ENCODE measurements at regions not wholly inside any gene's neighbourhood (a gene's known extent, or its start where the extent isn't known, plus 50 kb on each side); places are given as distances from the start of the nearest gene placed in this dataset.

DNA sequence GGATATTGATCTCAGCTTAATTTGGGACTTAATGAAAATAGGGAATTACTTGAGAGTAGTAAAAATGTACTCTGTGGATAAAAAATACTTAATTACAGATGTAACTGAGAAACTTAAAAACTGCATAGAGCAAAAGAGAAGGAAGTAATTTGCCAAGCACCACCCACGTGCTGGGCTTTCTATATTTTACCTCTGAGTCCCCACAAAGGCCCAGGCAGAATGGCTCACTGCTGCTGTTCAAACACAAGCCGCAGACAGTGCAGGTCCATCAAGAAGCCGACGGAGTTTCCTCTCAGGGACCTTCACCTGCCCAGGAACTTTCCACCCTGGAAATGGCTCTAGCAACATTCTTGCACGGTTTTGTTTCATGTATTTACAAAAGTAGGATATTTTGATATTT is 77.2 kb upstream of the TRPM1 start:
- TF ChIP-seq, protein P1, sequence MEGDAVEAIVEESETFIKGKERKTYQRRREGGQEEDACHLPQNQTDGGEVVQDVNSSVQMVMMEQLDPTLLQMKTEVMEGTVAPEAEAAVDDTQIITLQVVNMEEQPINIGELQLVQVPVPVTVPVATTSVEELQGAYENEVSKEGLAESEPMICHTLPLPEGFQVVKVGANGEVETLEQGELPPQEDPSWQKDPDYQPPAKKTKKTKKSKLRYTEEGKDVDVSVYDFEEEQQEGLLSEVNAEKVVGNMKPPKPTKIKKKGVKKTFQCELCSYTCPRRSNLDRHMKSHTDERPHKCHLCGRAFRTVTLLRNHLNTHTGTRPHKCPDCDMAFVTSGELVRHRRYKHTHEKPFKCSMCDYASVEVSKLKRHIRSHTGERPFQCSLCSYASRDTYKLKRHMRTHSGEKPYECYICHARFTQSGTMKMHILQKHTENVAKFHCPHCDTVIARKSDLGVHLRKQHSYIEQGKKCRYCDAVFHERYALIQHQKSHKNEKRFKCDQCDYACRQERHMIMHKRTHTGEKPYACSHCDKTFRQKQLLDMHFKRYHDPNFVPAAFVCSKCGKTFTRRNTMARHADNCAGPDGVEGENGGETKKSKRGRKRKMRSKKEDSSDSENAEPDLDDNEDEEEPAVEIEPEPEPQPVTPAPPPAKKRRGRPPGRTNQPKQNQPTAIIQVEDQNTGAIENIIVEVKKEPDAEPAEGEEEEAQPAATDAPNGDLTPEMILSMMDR (conservative IDR thresholded peaks at IDR 0.05; ENCODE audit: low read length), result no peak
- TF ChIP-seq EZH2phosphoT487 (IDR thresholded peaks at IDR 0.05; ENCODE audit: borderline replicate concordance, low read depth, low read length), result no peak

Data from OCI-LY7 (cell line).